Heart right ventricle (tissue), 16 donors: ENCODE measurements at regions not wholly inside any gene's neighbourhood (a gene's known extent, or its start where the extent isn't known, plus 50 kb on each side); places are given as distances from the start of the nearest gene placed in this dataset.

ENCODE experiments used
- ATAC-seq, 8 donors: fragments of 200-7000 bp; cut with Tn5 transposase; one replicate each; pipeline ENCODE4 v1.9.1; 2020; ENCODE audit warnings: mild to moderate bottlenecking in 8 of 8, moderate library complexity in 8 of 8, moderate number of reproducible peaks in 1 of 8
- DNase-seq, 2 donors: peaks; one replicate each; pipeline ENCODE4 v3.0.0-alpha.2; 2020
- H3K27ac ChIP-seq, 10 donors: fragments of 200-600 bp; sonication (generic) in 2 of 10; one replicate each; pipeline versions ENCODE4 v1.5.0 to v1.8.0; 2020 to 2022; ENCODE audit warnings: mild to moderate bottlenecking in 3 of 10
- H3K27me3 ChIP-seq, 7 donors: fragments of 200-600 bp; one replicate each; pipeline ENCODE4 v1.8.0; 2021 to 2022; ENCODE audit warnings: mild to moderate bottlenecking in 2 of 7
- H3K36me3 ChIP-seq, 9 donors: fragments of 200-600 bp; sonication (generic) in 1 of 9; one replicate each; pipeline versions ENCODE4 v1.5.0 to v1.8.0; 2020 to 2022; ENCODE audit warnings: mild to moderate bottlenecking in 2 of 9
- H3K4me1 ChIP-seq, 9 donors: fragments of 200-600 bp; sonication (generic) in 1 of 9; one replicate each; pipeline versions ENCODE4 v1.5.0 to v1.8.0; 2020 to 2022; ENCODE audit warnings: mild to moderate bottlenecking in 4 of 9
- H3K4me3 ChIP-seq, 10 donors: fragments of 200-600 bp; sonication (generic) in 2 of 10; one replicate each; pipeline versions ENCODE4 v1.5.0 to v1.8.0; 2020 to 2022; ENCODE audit warnings: mild to moderate bottlenecking in 7 of 10, moderate library complexity in 2 of 10
- H3K9me3 ChIP-seq, 11 donors: fragments of 200-600 bp in 10 of 11; sonication (generic) in 2 of 11; one replicate each; pipeline versions ENCODE4 v1.5.0 to v1.8.0; 2013 to 2022; ENCODE audit warnings: mild to moderate bottlenecking in 2 of 11, control low read depth in 1 of 11, moderate library complexity in 1 of 11
- CTCF ChIP-seq, 9 donors: fragments of 200-600 bp; sonication (generic) in 2 of 9; IDR thresholded peaks; one replicate each; pipeline versions ENCODE4 v1.5.0 to v1.8.0; 2021 to 2022; ENCODE audit warnings: antibody characterized with exemption in 9 of 9, mild to moderate bottlenecking in 5 of 9, moderate library complexity in 1 of 9
- WGBS, 2 donors: extraction: QIAGEN DNeasy Blood & Tissue Kit; methylation state at CpG; one replicate each; pipeline ENCODE4 v1.1.7; 2013; ENCODE audit warnings: inconsistent platforms in 1 of 2; 5-methylcytosine and 5-hydroxymethylcytosine counted together
- intact Hi-C, 10 donors: fragments of 100-400 bp; cut with DNase I; formaldehyde crosslinking; loops; one replicate each; pipeline versions ENCODE4 v1.11.1 to v1.14.2; 2022
- donor health status: Arrhythmogenic right ventricular cardiomyopathy.
- donor health status: ischemic (EF 13 %, LVEDD 7.1; RV severe dilation, severe dysfunction).
- donor health status: healthy with polysubstance abuse.
- donor health status: DM: no; HTN: yes; CAD: no.
- donor health status: DM: no; HTN: no; CAD: no.
- donor health status: ischemic (EF 25% LVEDD 6.9; RV normal size, moderate dysfunction).
- donor health status: ischemic (EF 25% LVEDD 5.7; RV mildly dilated, moderate dysfunction).
- donor health status: healthy.
- donor health status: DM: yes; HTN: yes; CAD: no.
- donor health status: Ischemic cardiomyopathy.
- donor health status: ischemic (EF 35%, LVEDD 5.7; RV mildly dilated, moderate dysfunction).
- donor health status: nonischemic (EF 11% LVEDD 7.7; RV severe dilation, severe dysfunction).
- donor health status: DM: yes; HTN: yes; CAD: no.
- donor health status: PGD.
- donor health status: ischemic (EF 29% LVEDD 5.4; RV normal size, mild dysfunction).
- donor health status: nonischemic (EF 23%, LVEDD 6.1; RV moderate dilation, normal function).

GRCh38 chrX:76977452-76977851, 469.7 kb upstream of the FGF16 start:
- Histone ChIP-seq H3K9me3 (no peaks in the 10 kb centered on the region), H3K4me1 (no peaks in the 10 kb centered on the region), H3K27me3 (no peaks in the 10 kb centered on the region), H3K4me3 (no peak overlapping the region), H3K36me3 (no peaks in the 10 kb centered on the region), H3K27ac (no peak overlapping the region)
- intact Hi-C loops = no loop called here
- ATAC-seq (no peak), DNase-seq (no peak)
- TF ChIP-seq CTCF (IDR thresholded peaks at IDR 0.05) = no peak
- WGBS, 2 donors = 51 to 52% methylated on average over 2 of the region's 2 CpGs

DNA sequence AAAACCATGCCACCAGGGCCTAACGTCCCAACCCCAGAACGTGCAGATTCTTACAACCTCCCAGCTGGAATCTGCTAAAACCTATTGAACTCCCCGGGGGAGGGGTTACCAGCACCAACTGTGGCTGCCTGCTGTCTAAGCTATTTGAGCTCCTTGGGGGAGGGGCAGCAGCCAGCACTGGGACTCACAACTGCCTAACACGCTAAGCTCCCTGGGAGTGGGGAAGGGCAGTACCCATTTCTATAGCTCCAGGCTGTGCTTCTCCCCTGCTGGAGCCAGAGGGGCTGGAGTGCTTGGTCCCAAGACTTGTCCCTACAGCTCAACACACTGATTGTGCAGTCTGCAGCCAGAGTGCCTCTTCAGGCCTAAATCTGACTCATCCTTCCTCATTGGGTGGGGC, 459.8 kb upstream of the FGF16 start:
- Histone ChIP-seq H3K27ac (no peak overlapping the region), H3K9me3 (peaks cover 0 to 44% (median 0%) of the 10 kb centered on the region in 11 donors), H3K27me3 (no peaks in the 10 kb centered on the region), H3K36me3 (no peaks in the 10 kb centered on the region), H3K4me3 (no peak overlapping the region), H3K4me1 (no peaks in the 10 kb centered on the region)
- ATAC-seq = no peak
- TF ChIP-seq CTCF (IDR thresholded peaks at IDR 0.05) = no peak
- 23 to 36% methylated on average over 4 of the region's 4 CpGs for WGBS, 2 donors
- intact Hi-C loops = no loop called here
- no peak for DNase-seq

GRCh38 chrX:76996641-76997040, 450.5 kb upstream of the FGF16 start:
- no peak overlapping the region for H3K4me3 ChIP-seq
- no peak for TF ChIP-seq CTCF (IDR thresholded peaks at IDR 0.05)
- ATAC-seq (no peak), DNase-seq (no peak)
- intact Hi-C loops = no loop called here
- no peak overlapping the region for H3K27ac ChIP-seq
- H3K9me3 ChIP-seq = peaks cover 0 to 14% (median 0%) of the 10 kb centered on the region in 11 donors
- 93 to 96% methylated on average over 5 to 9 of the region's 9 CpGs for WGBS, 2 donors
- no peaks in the 10 kb centered on the region for H3K27me3 ChIP-seq
- no peaks in the 10 kb centered on the region for H3K4me1 ChIP-seq
- H3K36me3 ChIP-seq = no peaks in the 10 kb centered on the region

GRCh38 chrX:77003530-77003929, 443.7 kb upstream of the FGF16 start:
- 77 to 79% methylated on average over 1 of the region's 1 CpG for WGBS, 2 donors
- DNase-seq (no peak), ATAC-seq (no peak)
- Histone ChIP-seq H3K36me3 (no peaks in the 10 kb centered on the region), H3K27me3 (peaks cover 0 to 9% (median 0%) of the 10 kb centered on the region in 7 donors), H3K27ac (no peak overlapping the region), H3K4me1 (no peaks in the 10 kb centered on the region), H3K4me3 (no peak overlapping the region), H3K9me3 (no peaks in the 10 kb centered on the region)
- intact Hi-C loops = no loop called here
- no peak for TF ChIP-seq CTCF (IDR thresholded peaks at IDR 0.05)

DNA sequence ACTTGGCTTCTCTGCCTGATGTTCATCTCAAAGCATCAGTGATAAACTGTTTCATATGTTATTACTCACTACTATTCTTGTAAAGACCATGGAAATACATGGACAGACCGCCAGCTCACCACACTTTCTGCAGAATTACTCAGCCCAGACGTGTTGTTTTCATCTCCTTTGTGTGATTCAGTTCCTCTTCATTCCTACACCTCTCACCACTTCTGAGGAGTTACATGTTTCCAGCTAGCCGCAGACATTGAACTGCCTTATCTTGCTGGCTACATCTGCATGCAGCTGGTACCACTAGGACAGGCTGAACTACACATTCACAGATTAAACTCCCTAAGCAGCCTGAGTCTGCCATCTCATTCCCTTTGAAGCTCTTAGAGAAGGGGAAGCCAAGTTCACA, 443.2 kb upstream of the FGF16 start:
- Histone ChIP-seq H3K4me1 (no peaks in the 10 kb centered on the region), H3K9me3 (no peaks in the 10 kb centered on the region), H3K27ac (no peak overlapping the region), H3K4me3 (no peak overlapping the region), H3K27me3 (peaks cover 0 to 9% (median 0%) of the 10 kb centered on the region in 7 donors), H3K36me3 (no peaks in the 10 kb centered on the region)
- intact Hi-C loops = no loop called here
- no peak for TF ChIP-seq CTCF (IDR thresholded peaks at IDR 0.05)
- DNase-seq (no peak), ATAC-seq (peak in 1 of 8 donors; percentile 42)
- WGBS, 2 donors = 35 to 41% methylated on average over 3 of the region's 3 CpGs
